ENCODE measurements at regions not wholly inside any gene's neighbourhood (a gene's known extent, or its start where the extent isn't known, plus 50 kb on each side); places are given as distances from the start of the nearest gene placed in this dataset.
"Not testable (repeated sequence)": the region's sequence is repeated elsewhere in the genome, so short reads cannot be mapped to it uniquely, and the experiment has no call there.

DNA sequence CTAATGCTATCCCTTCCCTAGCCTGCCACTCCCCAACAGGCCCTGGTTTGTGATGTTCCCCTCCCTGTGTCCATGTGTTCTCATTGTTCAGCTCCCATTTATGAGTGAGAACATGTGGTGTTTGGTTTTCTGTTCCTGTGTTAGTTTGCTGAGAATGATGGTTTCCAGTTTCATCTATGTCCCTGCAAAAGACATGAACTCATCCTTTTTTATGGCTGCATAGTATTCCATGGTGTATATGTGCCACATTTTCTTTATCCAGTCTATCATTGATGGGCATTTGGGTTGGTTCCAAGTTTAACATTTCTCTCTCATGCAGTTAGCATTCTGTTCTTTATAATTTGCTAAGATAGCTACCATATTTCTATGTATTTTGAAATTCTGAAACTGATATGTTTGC is 287.0 kb downstream of the KIF20B start:
- not testable (repeated sequence) for DNase-seq (ENCODE audit: low read depth); H3K4me3 ChIP-seq (ENCODE audit: low read depth, low read length)

DNA sequence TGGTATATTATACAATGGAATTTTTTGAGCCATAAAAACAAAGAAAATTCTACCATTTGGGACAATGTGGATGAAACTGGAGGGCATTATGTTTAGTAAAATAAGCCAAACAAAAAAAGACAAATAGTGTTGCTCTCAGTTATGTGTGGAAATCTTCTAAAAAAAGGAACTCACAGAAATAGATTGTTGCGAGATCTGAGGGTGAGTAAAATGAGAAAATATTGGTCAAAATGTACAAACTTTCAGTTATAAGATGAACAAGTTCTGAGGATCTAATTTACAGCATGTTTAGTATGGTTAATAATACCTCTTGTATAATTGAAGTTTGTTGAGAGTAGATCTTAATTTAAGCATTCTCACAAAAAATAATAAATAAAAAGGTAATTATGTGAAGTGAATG is 291.2 kb downstream of the KIF20B start:
- DNase-seq (ENCODE audit: low read depth) = no peak
- no peak overlapping the region for H3K4me3 ChIP-seq (ENCODE audit: low read depth, low read length)

DNA sequence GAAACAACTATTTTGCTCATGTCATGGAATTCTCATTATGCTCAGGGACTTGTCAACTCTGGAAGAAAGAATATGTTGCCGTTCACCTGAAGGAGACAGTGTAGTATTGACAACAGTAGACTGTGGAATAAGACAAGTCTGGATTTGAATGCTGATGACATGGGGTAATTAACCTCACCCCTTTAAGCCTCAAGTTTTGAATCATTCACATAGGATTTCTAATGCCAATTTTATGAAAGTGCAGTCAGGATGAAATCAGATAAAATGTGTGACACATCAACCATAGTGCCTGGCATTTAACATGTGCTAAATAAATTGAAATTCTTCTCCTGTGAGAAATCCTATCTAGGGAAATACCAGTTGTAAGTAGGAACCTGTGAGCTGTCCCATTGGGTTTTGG is 305.8 kb downstream of the KIF20B start:
- no peak overlapping the region for H3K4me3 ChIP-seq (ENCODE audit: low read depth, low read length)
- no peak for DNase-seq (ENCODE audit: low read depth)

DNA sequence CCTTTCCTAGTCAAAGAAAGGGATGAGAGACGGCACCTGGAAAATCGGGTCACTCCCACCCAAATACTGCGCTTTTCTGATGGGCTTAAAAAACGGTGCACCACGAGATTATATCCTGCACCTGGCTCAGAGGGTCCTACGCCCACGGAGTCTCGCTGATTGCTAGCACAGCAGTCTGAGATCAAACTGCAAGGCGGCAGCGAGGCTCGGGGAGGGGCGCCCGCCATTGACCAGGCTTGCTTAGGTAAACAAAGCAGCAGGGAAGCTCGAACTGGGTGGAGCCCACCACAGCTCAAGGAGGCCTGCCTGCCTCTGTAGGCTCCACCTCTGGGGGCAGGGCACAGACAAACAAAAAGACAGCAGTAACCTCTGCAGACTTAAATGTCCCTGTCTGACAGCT is 309.9 kb downstream of the KIF20B start:
- not testable (repeated sequence) for DNase-seq (ENCODE audit: low read depth); H3K4me3 ChIP-seq (ENCODE audit: low read depth, low read length)

DNA sequence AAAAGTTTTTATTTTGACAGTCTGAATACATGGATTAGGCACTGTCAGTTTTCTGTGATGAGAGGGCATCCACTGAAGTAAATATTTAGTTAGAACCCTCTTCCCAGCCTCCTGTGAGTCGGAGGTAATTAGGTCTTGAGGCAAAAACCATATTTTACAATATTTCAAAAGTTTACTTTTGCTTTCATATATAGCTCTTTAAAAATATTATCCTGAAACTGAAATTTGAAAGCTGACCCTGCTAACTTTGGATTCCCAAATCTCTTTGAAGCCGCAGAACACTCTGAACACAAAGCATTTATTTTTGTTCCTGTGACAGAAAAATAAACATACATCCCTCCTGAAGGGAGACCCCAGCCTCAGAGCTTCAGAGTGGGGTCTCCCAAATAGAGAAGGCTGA is 317.4 kb downstream of the KIF20B start:
- DNase-seq (ENCODE audit: low read depth) = no peak

DNA sequence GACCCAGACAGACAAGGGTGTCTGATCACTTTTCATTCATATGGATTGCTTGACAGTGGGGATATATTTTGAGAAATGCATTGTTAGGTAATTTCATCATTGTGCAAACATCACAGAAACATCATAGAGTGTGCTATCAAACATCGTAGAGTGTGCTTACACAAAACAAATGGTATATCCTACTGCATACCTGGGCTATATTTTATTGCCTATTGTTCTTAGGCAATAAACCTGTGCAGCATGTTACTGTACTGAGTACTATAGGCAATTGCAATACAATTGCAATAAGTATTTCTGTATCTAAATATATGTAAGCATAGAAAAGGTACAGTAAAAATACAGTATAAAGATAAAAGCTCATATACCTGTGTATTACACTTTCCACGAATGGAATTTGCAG is 319.1 kb downstream of the KIF20B start:
- no peak for DNase-seq (ENCODE audit: low read depth)
- no peak overlapping the region for H3K4me3 ChIP-seq (ENCODE audit: low read depth, low read length)

More for the DNA sequence above, 317.4 kb downstream of the KIF20B start:
- H3K4me3 ChIP-seq (ENCODE audit: low read depth, low read length) = no peak overlapping the region

DNA sequence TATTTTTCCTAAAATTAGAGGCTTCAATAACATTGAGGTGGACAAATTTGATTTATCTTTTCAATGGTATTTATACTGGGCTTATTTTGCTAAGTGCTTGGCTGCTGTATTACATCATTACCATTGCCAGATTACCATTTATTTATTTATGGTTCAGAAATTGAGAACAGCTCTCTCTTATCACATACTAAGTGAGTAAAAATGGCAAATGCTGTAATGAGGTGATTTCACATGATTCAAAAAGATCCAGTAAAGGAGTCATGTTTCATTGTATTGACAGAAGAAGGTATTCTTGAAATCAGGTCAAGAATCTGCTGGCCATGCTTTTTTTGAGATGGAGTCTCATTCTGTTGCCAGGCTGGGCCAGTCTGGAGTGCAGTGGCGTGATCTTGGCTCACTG is 322.6 kb downstream of the KIF20B start:
- DNase-seq (ENCODE audit: low read depth) = no peak
- H3K4me3 ChIP-seq (ENCODE audit: low read depth, low read length) = no peak overlapping the region

DNA sequence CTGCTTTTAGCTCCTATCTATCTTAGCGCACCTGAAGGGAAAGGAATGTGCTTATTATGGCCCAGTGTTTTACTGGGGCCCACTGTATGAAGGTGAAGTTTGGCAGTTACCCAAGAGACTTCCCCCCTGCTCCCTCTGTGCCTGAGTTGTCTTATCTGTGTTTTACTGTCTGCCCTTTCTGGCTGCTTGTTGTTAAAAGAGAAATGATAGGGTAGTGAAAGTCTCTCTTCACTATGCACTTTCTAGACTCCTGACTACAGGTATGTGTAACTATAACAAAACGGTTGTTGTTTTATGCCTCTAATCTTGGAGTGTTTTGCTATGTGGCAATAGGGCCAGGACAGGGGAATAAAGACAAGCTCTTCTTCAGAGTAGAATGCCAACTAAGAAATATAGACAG is 326.9 kb downstream of the KIF20B start:
- no peak for DNase-seq (ENCODE audit: low read depth)
- H3K4me3 ChIP-seq (ENCODE audit: low read depth, low read length) = no peak overlapping the region

DNA sequence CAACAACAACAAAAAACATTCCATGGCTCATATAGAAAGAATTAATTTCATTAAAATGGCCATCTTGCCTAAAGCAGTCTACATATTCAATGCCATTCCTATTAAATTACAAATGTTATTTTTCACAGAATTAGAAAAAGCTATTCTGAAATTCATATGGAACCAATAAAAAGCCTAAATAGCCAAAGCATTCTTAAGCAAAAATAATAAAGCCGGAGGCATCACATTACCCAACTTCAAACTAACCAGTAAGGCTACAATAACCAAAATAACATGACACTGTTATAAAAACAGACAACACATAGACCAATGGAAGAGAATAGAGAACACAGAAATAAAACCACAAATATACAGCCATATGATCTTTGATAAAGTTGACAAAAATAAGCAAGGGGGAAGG is 330.4 kb downstream of the KIF20B start:
- no peak overlapping the region for H3K4me3 ChIP-seq (ENCODE audit: low read depth, low read length)
- DNase-seq (ENCODE audit: low read depth) = no peak

DNA sequence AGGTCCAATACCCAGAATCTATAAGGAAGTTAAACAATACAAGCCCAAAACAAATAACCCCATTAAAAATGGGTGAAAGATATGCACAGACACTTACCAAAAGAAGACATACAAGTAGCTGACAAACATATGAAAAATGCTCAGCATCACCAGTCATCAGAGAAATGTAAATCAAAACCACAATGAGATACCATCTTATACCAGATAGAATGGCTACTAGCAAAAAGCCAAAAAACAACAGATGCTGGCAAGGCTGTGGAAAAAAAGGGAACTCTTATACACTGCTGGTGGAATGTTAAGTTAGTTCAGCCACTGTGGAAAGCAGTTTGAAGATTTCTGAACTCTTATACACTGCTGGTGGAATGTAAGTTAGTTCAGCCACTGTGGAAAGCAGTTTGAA is 331.1 kb downstream of the KIF20B start:
- H3K4me3 ChIP-seq (ENCODE audit: low read depth, low read length) = no peak overlapping the region
- DNase-seq (ENCODE audit: low read depth) = no peak

DNA sequence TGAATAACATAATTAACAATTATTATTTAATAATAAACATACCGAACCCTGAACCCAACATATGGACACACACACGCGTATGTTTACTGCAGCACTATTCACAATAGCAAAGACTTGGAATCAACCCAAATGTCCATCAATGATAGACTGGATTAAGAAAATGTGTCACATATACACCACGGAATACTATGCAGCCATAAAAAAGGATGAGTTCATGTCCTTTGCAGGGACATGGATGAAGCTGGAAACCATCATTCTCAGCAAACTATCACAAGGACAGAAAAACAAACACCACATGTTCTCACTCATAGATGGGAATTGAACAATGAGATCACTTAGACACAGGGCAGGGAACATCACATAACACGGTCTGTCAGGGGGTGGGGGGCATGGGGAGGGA is 333.5 kb downstream of the KIF20B start:
- not testable (repeated sequence) for H3K4me3 ChIP-seq (ENCODE audit: low read depth, low read length); DNase-seq (ENCODE audit: low read depth)

DNA sequence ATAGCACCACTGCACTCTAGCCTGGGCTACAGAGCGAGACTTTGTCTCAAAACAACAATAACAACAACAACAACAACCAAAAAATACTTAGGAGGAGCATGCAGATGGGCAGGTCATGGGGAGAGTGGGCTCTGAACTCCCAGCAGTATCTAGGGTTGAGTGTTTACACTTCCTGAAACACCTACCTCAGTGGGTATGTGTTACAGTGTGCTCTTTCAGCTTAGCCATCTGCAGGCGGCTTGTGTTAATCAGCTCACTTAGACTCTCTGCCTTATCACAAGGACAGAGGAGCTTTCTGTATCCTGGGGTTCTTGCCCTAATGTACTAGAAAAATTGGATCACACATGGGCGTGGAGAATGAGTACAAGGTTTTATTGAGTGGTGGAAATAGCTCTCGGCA is 340.2 kb downstream of the KIF20B start:
- no peak overlapping the region for H3K4me3 ChIP-seq (ENCODE audit: low read depth, low read length)
- DNase-seq (ENCODE audit: low read depth) = no peak

DNA sequence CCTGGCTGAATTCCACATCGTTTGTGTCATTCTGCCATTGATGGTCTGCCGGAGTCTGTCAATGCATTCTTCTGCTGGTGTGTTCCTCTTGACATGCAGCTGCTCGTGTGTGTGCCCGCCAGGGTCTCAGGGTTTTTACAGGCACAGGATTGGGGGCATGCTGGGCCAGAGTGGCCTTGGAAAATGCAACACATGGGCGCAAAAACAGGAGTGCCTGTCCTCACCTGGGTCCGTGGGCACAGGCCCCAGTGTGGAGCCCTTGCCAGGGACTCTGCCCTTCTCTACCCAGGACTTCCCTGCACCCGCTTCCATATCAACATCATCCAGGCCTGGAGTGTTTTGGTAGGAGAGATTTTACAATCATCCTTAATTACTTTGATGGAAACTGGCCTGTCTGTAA is 340.7 kb downstream of the KIF20B start:
- no peak for DNase-seq (ENCODE audit: low read depth)
- H3K4me3 ChIP-seq (ENCODE audit: low read depth, low read length) = no peak overlapping the region

DNA sequence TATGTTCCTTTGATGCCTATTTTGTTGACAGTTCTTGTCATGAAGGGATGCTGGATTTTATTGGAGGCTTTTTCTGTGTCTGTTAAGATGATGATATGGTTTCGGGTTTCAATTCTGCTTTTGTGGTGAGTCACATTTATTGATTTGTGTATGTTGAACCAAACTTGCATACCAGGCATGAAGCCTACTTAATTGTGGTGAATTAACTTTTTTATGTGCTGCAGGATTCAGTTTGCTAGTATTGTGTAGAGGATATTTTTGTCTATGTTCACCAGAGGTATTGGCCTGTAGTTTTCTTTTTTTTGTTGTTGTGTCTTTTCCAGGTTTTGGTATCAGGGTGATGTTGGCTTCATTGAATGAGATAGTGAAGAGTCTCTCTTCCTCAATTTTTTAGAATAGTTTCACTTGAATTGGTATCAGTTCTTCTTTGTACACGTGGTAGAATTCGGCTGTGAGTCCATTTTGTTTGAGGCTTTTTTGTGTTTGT is 345.9 kb downstream of the KIF20B start:
- DNase-seq (ENCODE audit: low read depth) = no peak
- H3K4me3 ChIP-seq (ENCODE audit: low read depth, low read length) = no peak overlapping the region

DNA sequence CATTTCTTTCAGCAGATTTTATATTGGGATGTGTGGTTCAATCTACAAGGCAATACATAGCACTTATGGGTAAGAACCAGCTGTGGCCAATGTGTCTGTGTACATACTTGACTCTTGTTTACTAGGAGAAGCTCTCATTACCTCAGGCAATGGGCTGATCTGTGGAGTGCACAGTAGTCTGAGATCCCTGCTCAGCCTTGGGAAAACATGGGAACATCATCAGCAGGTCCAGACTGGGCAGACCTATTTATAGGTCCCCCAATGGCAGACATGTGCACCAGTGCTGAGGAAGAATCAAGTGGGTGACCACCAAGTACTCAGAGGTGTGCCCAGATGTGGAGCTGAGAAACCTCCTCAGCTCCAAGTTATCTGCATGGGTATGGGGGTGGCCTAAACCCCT is 349.7 kb downstream of the KIF20B start:
- DNase-seq (ENCODE audit: low read depth) = no peak
- no peak overlapping the region for H3K4me3 ChIP-seq (ENCODE audit: low read depth, low read length)

DNA sequence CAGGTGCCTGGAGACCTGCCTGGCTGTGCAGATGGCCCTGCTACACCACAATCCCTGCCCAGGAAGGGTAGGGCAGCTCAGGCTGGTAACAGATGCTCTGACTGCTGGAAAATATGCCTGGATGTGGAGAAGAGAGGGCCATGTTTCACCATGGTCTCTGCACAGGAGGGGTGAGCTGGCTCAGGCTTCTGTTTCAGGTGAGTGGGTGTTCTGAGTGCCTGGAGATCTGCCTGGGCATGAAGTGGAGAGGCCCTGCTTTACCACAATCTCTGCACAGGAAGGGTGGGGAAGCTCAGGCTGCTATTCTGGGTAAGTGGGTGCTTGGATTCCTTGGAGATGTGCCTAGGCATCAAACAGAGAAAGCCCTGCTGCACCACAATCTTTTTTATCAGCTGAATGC is 350.1 kb downstream of the KIF20B start:
- H3K4me3 ChIP-seq (ENCODE audit: low read depth, low read length) = no peak overlapping the region
- DNase-seq (ENCODE audit: low read depth) = no peak

DNA sequence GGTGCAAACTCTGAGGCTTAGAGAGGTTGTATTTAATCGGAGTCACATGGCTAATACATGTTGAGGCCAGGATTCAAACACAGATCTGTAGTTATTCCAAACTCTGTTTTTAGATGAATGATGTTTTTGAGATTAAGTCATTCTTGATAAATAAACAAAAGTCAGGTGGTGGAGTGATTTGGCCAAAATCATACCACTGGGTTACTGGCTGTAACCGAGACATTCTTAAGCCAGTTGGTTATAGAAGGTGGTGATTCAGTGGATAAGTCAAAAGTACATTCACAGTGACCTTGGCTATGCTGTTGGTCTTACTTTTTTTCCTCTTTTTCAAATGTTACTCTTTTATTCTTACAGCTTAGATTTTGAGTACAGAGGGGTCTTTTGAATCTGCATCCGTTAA is 361.4 kb downstream of the KIF20B start:
- no peak overlapping the region for H3K4me3 ChIP-seq (ENCODE audit: low read depth, low read length)
- DNase-seq (ENCODE audit: low read depth) = no peak

DNA sequence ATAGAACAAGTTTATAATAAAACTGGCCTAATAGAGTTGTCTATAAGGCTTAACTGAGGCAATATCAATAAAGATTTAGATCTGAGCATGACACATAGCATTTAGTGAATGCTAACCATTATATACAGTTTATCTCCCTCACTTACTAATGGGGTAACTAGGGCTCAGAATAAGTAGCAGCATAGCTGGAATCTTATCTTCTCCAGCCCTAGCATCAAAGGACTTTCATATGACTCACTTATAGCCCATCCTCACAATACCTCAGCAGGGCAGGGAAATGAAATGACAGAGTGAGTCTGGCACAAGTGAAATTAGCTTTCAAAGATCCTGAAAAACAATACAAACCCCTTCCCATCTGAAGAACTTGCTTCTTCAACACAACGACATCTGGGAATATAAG is 362.9 kb downstream of the KIF20B start:
- no peak for DNase-seq (ENCODE audit: low read depth)
- no peak overlapping the region for H3K4me3 ChIP-seq (ENCODE audit: low read depth, low read length)

DNA sequence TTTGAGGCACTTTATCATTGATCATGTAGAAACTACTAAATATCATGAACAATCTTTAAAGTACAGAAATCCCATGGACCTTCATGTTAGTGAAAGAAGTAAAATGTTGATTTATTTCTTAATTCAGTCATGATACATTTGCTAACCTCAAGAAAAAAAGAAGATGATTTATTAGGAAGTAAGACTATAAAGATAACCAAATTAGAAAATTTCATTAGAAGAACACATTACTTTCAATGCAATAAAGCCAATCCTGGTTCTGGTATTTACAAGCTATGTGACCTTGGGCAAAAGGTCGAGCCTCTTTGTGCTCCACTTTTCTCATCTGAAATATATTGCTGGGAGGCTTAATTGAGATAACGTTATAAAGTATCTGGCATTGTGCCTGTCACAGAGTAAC is 365.0 kb downstream of the KIF20B start:
- H3K4me3 ChIP-seq (ENCODE audit: low read depth, low read length) = no peak overlapping the region
- no peak for DNase-seq (ENCODE audit: low read depth)

DNA sequence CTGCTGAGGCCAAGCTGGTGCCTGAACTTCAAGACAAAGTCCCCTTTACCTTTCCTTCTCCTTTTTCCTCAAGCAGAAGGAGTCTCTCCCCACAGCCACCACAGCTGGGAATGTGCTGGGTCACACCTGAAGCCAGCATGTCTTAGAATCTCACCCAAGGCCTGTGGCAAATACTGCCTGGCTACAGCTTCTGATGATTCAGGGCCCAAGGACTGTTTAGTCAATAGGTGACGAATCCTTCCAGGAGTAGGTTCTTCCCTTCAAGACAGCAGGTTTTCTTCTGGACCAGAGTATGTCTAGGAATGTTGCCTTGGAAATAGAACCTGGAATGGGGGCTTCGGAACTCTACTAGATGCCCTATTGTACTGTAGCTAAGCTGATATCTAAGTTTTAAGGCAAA is 374.6 kb downstream of the KIF20B start:
- DNase-seq (ENCODE audit: low read depth) = no peak
- no peak overlapping the region for H3K4me3 ChIP-seq (ENCODE audit: low read depth, low read length)

DNA sequence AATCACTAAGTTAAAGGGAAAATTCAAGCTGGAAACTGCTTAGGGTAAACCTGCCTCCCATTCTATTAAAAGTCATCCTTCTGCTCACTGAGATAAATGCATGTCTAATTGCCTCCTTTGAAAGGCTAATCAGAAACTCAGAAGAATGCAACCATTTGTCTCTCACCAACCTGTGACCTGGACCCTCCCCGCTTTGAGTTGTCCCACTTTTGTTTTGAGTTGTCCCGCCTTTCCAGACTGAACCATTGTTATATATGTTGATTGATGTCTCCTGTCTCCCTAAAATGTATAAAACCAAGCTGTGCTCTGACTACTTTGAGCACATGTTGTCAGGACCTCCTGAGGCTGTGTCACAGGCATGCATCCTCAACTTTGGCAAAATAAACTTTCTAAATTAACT is 378.4 kb downstream of the KIF20B start:
- no peak for DNase-seq (ENCODE audit: low read depth)
- H3K4me3 ChIP-seq (ENCODE audit: low read depth, low read length) = no peak overlapping the region

DNA sequence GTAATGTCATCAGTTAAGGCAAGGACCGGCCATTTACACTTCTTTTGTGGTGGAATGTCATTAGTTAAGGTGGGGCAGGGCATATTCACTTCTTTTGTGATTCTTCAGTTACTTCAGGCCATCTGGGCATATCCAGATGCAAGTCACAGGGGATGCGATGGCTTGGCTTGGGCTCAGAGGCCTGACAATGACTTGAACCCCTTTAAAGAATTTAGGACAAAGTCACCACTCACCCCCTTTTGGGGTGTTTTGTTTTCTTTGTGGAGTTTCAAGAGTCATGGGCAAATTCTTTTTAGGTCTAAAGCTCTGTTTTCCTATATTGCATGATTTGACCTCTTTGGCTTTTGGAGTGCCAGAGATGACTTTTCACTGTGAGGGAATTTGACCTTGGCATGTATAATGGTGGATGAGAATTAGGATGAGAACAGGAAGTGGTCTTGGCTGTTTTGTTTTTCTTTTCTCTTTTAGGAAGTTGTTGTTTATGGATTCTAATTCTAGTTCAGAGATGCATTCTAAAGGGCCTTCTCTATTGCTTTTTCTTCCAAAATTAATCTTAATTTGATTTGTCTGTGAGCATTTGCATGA is 385.3 kb downstream of the KIF20B start:
- not testable (repeated sequence) for DNase-seq (ENCODE audit: low read depth); H3K4me3 ChIP-seq (ENCODE audit: low read depth, low read length)

Measured in skeletal muscle cell (primary cell).